Smooth muscle cell of the brain vasculature (primary cell): ENCODE measurements at regions not wholly inside any gene's neighbourhood (a gene's known extent, or its start where the extent isn't known, plus 50 kb on each side); places are given as distances from the start of the nearest gene placed in this dataset.

Experiments
- DNase-seq: peaks from one replicate; pipeline ENCODE4 v3.0.0-alpha.2; 2012; ENCODE audit warnings: low read depth, low spot score

DNA sequence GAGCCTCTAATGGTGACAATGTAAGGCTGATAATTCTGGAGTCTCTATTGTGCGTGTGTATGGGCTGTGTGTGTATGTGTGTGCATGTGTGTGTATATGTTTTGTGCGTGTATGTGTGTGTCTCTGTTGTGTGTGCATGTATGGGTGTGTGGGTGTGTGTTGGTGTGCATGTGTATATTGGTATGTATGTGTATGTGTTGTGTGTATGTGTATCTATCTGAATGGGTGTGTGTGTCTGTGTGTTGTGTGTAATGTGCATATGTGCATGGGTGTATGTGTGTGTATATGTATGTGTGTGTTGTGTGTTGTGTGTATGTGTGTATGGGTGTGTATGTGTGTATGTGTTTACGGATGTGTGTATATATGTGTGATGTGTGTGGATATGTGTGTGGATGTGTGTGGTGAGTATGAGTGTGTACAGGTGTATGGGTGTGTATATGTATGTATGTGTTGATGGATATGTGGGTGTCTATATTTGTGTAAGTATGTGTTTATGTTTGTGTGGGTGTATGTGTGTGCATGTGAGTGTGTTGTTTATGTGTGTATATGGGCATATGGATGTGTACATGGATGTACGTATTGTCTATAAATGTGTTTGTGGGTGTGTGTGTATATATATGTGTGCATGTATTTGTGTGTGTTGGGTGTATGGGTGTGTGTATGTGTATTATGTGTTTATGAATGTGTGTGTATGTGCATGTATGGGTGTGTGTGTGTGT is 366.7 kb downstream of the UQCRFS1 start:
- DNase-seq = no peak

DNA sequence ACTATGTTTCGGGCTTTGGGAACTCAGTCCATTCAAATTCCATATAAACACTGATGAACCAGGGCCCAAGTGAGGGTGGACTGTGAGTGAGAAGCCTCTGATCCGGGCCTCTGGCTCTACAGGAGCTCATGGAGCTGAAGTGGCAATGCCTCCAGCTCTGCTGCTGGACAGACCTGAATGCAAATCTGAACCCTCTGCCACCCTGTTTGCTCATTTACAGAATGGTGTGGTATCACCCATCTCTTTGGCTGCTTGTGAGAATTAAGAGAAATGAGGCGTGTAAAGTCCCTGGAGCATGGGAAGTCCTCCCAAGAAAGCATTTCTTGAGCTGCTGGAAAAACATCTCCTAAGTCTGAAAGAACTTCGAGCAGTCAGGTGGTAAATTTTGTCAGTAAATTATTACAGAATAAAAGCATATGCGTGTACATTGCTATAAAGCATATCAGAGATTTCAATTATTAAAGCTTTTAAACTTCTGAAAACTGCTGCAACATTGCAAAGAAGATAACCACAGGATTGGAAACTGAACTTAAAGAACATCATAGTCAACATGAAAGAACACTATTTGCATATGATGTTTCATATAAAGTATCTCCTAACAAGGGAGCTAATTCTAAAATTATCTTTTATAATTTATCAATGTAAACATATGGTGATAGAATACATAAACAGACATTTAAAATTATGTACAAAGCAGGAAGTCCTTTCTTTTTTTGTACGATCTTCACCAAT is 369.0 kb downstream of the UQCRFS1 start:
- DNase-seq = no peak

DNA sequence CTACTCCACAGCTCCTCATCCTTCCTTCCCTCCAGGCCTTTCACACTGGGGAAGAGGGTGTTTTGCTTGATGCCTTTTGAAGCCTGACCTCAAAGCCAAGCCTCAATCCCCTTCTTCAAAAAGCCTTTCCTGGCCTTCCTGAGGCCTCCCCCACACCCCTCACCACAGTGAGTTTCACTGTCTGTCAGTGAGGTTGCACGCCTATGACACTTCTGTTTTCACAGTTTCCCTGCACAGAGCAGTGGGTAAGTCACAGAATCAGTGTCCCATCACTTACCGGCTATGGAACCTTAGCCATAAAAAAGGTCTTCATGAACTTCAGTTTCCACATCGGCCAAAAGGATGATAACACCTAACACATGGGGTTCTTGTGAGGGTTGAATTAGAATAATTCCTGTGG is 371.4 kb downstream of the UQCRFS1 start:
- no peak for DNase-seq

DNA sequence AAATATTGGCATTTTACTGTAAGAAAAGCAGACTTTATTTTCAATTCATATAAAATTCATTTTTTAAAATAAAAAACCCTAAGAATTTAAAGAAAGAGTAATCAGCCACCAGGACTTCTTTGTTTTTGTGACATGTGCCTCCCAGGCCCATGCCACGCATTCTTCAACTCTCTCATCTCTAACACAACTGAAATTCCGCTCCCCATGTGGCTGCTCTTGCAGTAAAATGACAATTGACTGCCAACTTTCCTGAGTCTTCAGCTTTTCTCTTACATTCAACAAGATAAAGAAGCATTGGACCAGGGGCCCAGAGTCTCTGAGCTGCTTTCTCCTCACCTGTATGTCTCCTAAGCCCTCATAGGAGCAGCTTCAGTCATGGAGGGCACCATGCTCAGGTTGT is 372.1 kb downstream of the UQCRFS1 start:
- no peak for DNase-seq

DNA sequence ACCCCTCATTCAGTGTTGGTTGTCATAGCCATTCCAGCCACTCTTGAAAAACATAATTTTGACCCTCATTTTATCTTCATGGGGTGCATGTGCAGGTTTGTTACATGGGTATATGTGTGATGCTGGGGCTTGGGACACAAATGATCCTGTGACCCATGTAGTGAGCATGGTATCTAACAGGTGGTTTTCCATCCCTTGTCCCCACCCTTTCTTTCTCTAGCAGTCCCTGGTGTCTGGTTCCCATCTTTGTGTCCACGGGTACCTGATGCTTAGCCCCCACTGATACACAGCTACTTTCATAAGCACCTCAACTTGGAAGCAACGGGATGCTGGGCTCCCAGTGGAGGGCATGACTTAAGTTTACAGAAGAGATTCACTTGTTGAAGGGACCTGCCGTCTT is 373.5 kb downstream of the UQCRFS1 start:
- DNase-seq = no peak

DNA sequence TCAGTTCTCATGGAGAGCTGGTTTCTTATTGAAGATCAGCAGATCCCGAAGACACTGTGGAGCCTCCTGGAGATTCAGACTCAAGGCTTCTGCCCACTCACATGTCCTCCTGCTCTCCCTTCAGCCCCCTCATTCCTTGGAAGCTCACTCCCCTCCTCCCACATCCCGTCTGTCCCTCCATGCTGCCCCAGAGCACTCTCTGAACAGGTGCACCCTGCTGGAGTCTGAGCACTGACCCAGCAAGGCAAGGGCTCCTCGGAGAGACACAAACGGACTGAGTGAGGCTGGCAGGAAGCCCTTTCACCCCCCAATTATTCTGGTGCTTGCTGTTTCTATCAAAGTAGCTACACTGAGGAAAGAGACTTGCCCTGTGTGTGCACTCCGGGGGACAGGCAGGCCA is 374.0 kb downstream of the UQCRFS1 start:
- no peak for DNase-seq

DNA sequence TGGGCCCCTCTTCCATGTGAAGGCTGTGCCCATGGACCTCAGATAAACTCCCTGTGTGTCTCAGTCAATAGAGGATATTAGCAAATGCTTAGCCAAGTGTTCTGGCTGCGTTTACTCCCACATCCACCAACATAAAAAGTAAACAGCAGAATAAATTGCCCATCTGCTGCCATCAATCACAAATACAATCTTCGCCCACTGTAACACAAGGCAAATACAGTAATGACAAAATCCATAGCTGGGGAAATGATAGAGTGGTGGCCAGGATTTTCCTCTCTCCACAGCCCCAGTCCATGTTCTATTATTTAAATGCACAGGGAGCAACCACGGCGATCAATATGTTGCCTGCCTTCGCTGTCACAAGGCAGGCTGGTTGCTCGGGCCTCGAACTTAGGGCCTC is 376.5 kb downstream of the UQCRFS1 start:
- no peak for DNase-seq

DNA sequence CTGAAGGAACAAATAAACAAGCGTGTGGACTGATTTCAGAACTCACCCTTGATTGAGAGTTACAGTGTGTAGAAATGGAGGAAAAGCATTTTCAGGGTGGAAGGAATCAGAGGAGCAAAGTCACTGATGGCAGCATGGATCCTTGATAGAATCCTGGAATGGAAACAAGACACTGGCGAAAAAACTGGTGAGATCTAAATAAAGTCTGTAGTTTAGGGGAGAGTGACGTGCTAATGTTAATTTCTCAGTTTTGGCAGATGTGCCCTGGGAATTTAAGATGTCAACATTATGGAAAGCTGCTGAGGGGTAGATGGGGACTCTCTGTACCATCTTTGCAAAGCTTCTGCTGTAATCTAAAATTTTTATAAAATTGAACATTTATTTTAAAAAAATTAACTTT is 378.0 kb downstream of the UQCRFS1 start:
- DNase-seq = no peak

DNA sequence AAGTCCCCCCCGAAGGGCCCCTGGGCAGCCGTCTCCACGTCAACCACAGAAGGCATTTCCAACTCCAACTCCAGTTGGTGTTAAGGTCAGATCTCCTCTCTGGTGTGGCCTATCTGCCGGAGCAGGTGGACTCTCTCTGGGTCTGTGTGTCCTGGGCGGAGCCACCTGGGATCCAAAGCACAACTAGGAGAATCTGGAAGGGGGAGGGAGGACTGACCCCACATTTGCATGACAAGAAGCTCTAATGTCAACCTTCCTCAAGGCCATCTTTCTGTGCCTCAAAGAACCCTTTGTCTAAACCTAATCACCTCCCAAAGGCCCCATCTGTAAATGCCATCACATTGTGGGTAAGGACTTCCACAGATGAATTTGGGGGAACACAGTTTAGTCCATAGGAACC is 381.5 kb downstream of the UQCRFS1 start:
- no peak for DNase-seq

DNA sequence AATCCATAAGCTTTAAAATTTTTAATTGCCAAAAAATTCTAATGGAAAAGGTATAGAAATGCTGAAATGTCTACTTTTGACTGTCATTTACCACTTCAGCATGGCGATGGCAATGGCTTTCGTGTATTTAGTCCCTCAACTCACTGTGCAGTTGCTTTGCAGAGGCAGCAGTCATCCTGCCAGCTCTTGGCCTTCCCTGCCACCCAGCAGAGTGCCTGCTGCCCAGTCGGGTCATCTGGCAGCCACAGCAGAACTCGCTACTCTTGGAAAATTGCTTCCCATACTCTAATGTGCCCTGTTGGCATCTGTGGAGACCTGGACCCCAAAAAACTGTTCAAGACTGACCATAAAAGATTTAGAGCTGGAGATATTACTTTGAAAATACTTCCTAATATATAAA is 383.2 kb downstream of the UQCRFS1 start:
- no peak for DNase-seq

DNA sequence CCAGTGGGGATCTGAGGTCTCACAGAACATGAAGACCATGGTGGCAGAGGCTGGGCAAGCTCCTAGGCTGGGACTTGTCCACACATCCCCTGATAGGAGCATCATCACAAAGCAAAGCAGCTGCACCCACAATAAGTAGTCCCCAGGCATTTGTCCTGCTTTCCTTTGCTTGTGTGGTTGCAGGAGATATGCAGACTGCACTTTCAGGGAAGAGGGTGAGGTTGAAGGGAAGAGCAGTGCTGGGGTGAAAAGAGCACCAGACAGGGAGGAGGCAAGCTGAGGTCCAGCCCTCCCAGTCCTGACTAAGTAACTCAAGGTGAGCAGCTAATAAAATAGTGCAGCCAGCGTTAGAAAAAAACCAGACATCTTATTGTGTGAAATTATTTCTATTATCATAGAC is 383.6 kb downstream of the UQCRFS1 start:
- DNase-seq = no peak

DNA sequence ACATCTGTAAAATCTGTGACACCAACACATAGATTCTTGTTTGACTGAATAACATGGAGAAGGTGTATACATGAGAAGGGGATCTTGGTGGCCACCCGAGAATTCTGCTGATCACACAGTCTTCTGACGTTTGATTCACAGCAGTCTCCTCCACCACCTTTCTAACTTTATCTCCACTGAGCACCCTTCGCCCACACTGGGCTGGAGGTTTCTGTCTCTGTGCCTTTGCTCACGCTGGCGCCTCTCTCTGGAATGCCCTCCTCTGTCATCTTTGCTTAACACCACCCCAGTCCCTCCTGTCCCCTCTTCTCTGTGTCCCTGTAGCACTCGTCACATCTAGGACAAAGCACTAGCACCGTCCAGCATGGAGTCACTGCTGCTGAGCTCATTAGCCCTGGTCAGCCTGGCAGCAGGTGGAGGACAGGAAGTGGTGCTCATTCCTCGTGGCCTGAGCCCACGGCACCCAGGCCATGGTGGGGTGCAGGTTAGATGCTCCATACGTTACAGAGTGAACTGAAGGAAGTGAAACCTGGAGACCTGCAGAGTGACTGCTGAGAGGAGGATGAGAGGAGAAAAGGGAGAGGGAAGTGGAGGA is 384.6 kb downstream of the UQCRFS1 start:
- no peak for DNase-seq

DNA sequence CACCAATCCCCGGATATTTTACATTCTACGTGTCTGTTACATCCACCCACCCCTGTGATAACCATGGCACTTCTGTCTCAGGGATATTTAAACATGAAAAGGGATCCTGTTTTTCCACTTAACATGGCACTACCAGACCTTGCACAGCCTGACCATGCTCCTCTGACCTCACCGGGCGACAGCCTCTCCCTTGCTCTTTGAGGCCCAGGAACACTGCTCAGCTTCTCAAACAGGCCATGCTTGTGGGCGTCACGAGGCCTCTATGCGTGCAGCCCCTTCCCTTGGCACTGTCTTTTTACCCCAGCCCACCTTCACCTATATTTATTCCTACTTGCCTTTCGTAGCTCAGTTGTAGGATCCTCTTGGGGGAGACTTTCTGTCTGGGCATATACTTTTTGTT is 385.6 kb downstream of the UQCRFS1 start:
- no peak for DNase-seq

DNA sequence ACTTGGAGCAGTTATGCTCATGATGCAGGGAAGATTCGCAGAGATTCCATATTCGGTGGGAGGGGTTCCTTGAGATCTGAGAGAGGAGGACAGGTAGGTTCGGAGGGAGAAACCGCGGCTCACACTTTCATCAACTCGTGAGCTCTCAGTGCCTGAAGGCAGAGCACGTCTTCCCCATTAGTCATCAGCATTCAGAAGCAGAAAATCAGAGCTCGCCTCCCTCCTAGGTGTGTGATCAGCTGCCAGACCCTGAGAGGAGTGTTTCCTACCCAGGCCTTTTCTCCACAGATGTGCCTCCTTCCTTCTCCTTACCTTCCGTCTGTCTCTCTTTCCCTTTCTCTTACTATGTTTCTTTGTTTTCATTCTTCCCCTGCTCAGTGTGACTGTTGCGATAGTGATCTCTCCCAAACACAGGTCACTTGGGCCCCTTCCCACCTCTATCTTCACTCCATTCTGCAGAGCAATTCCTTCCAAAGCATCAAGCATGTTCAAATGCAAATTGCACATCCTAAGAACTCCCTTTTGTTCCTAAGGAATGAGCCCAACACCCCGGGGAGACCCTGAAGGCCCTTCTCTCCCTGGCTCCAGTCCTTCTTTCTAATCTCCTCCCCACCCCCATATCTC is 389.5 kb downstream of the UQCRFS1 start:
- DNase-seq = no peak

DNA sequence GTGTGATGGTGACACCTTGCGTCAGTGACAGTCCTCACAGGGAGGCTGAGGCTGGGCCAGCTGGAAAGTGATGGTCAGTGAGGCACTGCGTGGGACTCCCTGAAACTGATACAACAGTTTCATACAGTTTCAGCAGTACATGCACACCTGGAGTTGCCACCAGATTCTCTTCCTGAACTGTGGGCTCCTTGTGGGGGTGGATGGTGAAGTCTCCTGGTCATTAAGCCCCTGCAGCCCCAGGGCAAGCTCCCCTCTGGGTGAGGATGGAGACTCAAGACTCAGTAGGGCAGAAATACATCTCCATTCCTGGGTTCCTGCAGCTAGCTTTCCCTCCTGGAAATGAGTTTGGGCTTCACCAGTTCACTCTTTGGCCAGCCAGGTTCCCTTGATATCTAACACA is 392.7 kb downstream of the UQCRFS1 start:
- no peak for DNase-seq

DNA sequence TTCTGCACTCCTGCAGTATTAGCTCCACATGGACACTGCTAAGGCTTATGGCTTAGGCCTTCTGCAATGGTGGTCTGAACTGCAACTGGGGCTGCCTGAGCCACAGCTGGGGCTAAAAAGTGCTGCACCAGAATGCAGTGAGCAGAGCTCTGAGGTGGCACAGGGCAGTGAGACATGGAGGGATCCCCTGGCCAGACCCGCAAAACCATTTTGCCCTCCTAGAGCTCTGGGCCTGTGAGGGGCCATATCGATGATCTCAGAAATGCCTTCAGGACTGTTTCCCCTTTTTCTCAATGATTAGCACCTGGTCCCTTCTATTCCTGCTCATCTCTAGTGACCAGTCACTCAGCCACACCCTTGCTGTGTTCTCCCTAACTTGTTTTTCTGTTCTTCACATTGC is 397.7 kb downstream of the UQCRFS1 start:
- no peak for DNase-seq

DNA sequence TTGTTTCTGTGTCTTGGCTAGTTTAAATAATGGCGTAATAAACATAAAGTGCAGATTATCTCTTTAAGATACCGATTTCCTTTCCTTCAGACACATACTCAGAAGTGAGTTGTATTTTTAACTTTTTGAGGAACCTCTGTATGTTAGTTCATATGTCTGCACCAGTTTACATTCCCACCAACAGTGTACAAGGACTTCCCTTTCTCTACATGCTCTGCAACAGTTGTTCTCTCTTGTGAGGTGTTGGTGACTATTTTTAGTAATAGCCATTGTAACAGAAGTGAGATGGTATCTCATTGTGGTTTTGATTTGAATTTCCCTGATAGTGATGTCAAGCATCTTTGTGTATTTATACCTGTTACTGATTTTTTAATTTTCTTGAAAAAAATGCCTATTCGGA is 418.6 kb downstream of the UQCRFS1 start:
- DNase-seq = no peak

DNA sequence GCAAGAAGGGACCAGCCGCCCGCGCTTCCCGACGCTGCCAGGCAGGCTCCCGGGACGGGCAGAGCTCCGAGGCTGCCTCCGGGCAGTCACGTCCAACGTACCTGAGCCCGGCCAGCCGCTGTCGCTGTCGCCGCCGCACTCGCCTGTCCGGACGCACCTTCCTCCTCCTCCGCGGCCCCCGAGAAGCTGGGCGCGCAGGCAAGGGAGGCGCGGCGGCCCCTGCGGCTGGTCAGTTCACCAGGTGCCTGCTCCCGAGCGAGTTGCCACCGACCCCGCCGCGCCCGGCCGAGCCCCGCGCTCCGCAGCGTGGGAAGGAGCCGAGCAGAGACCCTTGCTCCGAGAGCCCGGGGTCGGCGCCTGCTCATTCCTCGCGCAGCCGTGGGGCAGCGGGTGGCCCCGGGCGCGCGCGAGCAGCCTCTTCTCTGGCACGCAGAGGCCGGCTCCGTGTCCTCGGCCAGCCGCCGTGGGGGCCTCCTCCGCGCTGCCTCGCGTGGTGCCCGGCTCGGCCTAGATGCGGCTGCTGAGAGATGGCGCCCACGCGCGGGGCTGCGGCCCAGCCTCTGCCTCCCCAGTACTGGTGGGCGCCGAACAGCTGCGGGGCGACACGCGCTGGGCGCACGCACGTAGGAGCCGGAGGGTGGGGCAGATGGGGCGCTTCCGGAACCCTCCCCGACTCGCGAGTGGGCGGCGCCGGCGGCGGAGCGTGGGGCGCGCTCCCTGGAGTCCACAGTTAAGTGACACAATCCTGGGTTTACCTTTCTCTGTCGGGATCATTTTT is 419.4 kb downstream of the UQCRFS1 start:
- DNase-seq = no peak

DNA sequence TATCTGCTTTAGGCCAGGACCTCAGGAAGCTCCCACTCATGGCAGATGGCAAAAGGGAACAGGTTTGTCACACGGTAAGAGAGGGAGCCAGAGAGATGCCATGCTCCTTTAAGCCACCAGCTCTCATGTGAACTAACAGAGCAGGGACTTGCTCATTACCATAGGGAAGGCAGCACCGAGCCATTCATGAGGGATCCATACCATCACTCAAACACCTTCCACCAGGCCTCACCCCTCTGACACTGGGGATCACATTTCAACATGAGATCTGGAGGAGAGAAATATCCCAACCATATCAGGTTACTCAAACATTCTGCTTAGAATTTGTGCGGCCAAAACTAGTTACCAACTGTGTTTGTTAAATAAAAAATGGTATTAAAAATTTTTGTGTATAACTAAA is 427.0 kb downstream of the UQCRFS1 start:
- DNase-seq = no peak

DNA sequence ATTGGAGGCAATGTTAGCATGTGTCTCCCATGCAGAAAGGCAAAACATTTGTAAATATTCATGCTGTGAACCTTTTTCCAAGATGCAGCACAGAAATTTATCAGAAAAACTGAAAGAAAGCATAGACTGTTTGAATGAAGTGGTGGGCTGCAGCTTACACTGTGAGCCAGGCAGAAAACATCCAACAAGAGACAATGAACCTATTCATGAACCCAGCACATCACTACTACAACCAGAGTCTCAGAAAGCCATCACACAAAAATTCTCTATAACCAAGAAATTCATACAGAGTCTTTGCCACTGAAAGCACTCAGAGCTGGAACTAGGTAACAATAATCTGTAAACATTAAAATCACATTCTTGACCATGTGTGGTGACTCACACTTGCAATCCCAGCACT is 448.9 kb downstream of the UQCRFS1 start:
- DNase-seq = no peak

DNA sequence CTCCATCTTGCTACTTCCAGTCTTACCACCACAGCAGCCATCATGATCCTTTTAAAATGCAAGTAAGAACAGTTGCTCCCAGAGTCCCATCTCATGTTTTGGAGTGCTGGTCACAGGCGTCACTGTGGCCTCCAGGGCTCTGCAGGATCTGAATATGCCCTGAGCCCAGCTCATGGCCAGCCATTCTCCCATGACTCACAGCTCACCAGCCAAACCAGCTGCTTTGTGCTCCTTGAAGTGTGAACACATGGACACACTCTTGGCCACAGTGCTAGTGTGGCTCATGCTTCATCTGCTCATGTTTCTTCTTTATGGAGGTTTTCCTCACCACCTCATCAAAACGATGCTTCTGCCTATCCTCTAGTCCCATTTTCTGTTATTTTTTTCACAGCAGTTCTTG is 466.5 kb downstream of the UQCRFS1 start:
- DNase-seq = no peak

DNA sequence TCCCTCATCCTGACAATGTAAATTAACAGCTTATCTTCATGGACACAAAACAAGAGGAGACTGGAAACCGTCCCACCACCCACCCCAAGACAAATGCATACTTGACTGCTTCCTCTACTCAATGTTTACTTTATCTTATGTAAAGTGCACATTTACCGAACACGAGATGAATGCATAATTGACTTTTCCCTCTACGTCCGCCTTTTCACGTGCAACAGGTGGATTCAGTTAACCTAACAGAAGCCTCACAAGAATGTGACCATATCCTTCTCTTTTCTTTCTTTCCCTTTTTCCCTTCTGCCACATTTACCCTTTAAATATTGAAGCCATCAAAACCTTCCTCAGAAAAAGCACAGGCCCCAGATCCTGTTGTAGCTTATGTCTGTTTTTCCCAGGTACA is 468.0 kb downstream of the UQCRFS1 start:
- no peak for DNase-seq
